ENCODE measurements at regions not wholly inside any gene's neighbourhood (a gene's known extent, or its start where the extent isn't known, plus 50 kb on each side); places are given as distances from the start of the nearest gene placed in this dataset.

DNA sequence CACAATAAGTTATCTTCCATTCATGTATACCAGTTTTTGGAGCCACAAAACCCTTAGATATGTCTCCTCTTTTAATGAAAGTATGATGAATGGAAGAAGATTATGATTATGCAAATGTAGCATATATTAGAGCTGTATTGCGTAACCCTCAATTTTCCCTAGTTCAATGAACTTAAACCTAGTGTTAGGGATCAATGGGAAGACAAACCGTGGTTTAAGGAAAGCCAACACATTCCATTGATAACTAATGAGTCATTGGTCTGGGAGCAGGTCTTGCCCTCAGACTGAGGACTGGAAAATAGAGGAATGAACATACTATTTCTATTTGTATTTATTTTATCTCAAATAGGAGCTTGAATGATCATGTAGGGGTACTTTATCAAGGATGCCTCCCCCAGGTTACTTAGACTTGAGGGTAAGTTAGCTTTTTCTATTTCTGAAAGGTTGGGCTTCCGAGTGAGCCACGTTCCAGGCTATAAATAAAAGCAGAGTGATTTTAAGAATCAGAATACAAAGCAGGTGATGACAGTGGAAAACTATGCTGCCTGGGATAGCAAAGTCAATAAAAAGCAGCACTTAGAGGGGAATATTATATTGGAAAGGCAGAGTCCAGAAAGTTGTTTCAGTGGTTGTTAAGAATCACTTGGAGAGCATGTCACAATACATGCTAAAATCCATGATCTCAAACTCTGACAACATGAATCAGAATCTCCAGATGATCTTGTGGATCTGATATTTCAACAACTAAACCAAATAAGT, 356.0 kb downstream of the ADAM29 start:
- H3K79me2 ChIP-seq (ENCODE audit: control insufficient read depth, insufficient read depth, low read length) = no peaks in the 10 kb centered on the region
- H3K4me2 ChIP-seq (ENCODE audit: insufficient read depth, low read length) = no peak overlapping the region
- DNase-seq (ENCODE audit: extremely low read depth in 1 of 4, low spot score in 3 of 4) (no peak), FAIRE-seq (no peak), ATAC-seq (no peak)
- intact Hi-C loops (cut with micrococcal nuclease) = no loop called here
- CTCF ChIA-PET (ENCODE audit: low intra/inter-chr PET ratio) = no interaction called here
- no peak overlapping the region for H3K4me3 ChIP-seq
- TF ChIP-seq NEUROD1 (IDR thresholded peaks at IDR 0.05; ENCODE audit: borderline replicate concordance, low read depth, low read length, partially characterized antibody) (no peak), CEBPB (tag; IDR thresholded peaks at IDR 0.05) (peak; percentile 38; the same call in 1 of the 2 replicates), NCOR1 (IDR thresholded peaks at IDR 0.05) (no peak), CEBPG (CRISPR knock-in tag; IDR thresholded peaks at IDR 0.05) (no peak), CEBPG (tag; conservative IDR thresholded peaks at IDR 0.05 in 1 of 2, IDR thresholded peaks at IDR 0.05 in 1 of 2) (peak in 1 of 2 experiments; percentile 73; a peak in 2 of 4 replicates), DPF2 (IDR thresholded peaks at IDR 0.05) (no peak)
- TF ChIP-seq, protein P1, sequence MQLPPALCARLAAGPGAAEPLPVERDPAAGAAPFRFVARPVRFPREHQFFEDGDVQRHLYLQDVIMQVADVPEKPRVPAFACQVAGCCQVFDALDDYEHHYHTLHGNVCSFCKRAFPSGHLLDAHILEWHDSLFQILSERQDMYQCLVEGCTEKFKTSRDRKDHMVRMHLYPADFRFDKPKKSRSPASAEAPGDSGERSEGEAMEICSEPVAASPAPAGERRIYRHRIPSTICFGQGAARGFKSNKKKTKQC (CRISPR knock-in tag; IDR thresholded peaks at IDR 0.05) = no peak
- TF ChIP-seq, protein P2, sequence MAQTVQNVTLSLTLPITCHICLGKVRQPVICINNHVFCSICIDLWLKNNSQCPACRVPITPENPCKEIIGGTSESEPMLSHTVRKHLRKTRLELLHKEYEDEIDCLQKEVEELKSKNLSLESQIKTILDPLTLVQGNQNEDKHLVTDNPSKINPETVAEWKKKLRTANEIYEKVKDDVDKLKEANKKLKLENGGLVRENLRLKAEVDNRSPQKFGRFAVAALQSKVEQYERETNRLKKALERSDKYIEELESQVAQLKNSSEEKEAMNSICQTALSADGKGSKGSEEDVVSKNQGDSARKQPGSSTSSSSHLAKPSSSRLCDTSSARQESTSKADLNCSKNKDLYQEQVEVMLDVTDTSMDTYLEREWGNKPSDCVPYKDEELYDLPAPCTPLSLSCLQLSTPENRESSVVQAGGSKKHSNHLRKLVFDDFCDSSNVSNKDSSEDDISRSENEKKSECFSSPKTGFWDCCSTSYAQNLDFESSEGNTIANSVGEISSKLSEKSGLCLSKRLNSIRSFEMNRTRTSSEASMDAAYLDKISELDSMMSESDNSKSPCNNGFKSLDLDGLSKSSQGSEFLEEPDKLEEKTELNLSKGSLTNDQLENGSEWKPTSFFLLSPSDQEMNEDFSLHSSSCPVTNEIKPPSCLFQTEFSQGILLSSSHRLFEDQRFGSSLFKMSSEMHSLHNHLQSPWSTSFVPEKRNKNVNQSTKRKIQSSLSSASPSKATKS (CRISPR knock-in tag; IDR thresholded peaks at IDR 0.05) = no peak
- no peaks in the 10 kb centered on the region for H3K4me1 ChIP-seq (replicated peaks in 1 of 2; ENCODE audit: control insufficient read depth in 2 of 2, insufficient read depth in 2 of 2, low read length in 2 of 2)
- 0% methylated on average over 4 of the region's 4 CpGs for WGBS (ENCODE audit: insufficient coverage, low coverage, missing lambda C conversion rate)
- no peaks in the 10 kb centered on the region for H3K27me3 ChIP-seq (ENCODE audit: control insufficient read depth in 2 of 2, insufficient read depth in 2 of 2, low read length in 2 of 2)
- POLR2A ChIA-PET = no interaction called here
- in situ Hi-C loops (cut with MboI) = no loop called here
- no peak overlapping the region for H3K27ac ChIP-seq (ENCODE audit: extremely low read depth, low read depth, low read length)
- no peaks in the 10 kb centered on the region for H4K20me1 ChIP-seq (replicated peaks; ENCODE audit: control insufficient read depth, insufficient read depth, low read length)
- BruUV-seq (replicated peaks) = no TSS peak
- H3K9me1 ChIP-seq (ENCODE audit: control insufficient read depth, insufficient read depth, low read length) = no peaks in the 10 kb centered on the region
- no peaks in the 10 kb centered on the region for H3K36me3 ChIP-seq (ENCODE audit: control insufficient read depth, insufficient read depth, low read length)
- H3K9ac ChIP-seq (ENCODE audit: insufficient read depth in 1 of 2, low read depth in 2 of 2, low read length in 2 of 2) = no peak overlapping the region
- no peaks in the 10 kb centered on the region for H3K9me3 ChIP-seq (replicated peaks; ENCODE audit: control insufficient read depth, insufficient read depth, low read depth, low read length)
- H2AFZ ChIP-seq (ENCODE audit: low read depth, low read length) = no peak overlapping the region

All from K562 (cell line).